ENCODE measurements at regions not wholly inside any gene's neighbourhood (a gene's known extent, or its start where the extent isn't known, plus 50 kb on each side); places are given as distances from the start of the nearest gene placed in this dataset.
"Not testable (repeated sequence)": the region's sequence is repeated elsewhere in the genome, so short reads cannot be mapped to it uniquely, and the experiment has no call there.

- not testable (repeated sequence) for DNase-seq (ENCODE audit: insufficient read length, low spot score); FAIRE-seq
Observed at GRCh38 chr19:34620134-34620533, 56.8 kb downstream of the SCGB2B2 start.

GRCh38 chr19:34618410-34618809, 58.5 kb downstream of the SCGB2B2 start:
- TF ChIP-seq POU2F2 (IDR thresholded peaks at IDR 0.05; ENCODE audit: low read depth, low read length): no peak
- TF ChIP-seq POLR2A (IDR thresholded peaks at IDR 0.05; ENCODE audit: low read depth, low read length): no peak
- no peak for TF ChIP-seq POLR2AphosphoS5 (IDR thresholded peaks at IDR 0.05; ENCODE audit: low read depth, low read length)
- TF ChIP-seq TAF1 (IDR thresholded peaks at IDR 0.05; ENCODE audit: low read depth, low read length): no peak
- no peak for TF ChIP-seq SPI1 (IDR thresholded peaks at IDR 0.05; ENCODE audit: low read depth, low read length)
- TF ChIP-seq PAX5 (IDR thresholded peaks at IDR 0.05; ENCODE audit: insufficient read depth, low read length, severe bottlenecking): no peak
- DNase-seq (ENCODE audit: insufficient read length, low spot score): no peak
- no peak for FAIRE-seq

- DNase-seq (ENCODE audit: insufficient read length, low spot score); FAIRE-seq: not testable (repeated sequence)
Observed at GRCh38 chr19:34617996-34618395, 59.0 kb downstream of the SCGB2B2 start.

GRCh38 chr19:34603003-34603402, 74.0 kb downstream of the SCGB2B2 start:
- TF ChIP-seq PAX5 (IDR thresholded peaks at IDR 0.05; ENCODE audit: insufficient read depth, low read length, severe bottlenecking) (no peak), POLR2A (IDR thresholded peaks at IDR 0.05; ENCODE audit: low read depth, low read length) (no peak), POLR2AphosphoS5 (IDR thresholded peaks at IDR 0.05; ENCODE audit: low read depth, low read length) (no peak), TAF1 (IDR thresholded peaks at IDR 0.05; ENCODE audit: low read depth, low read length) (no peak), POU2F2 (IDR thresholded peaks at IDR 0.05; ENCODE audit: low read depth, low read length) (no peak), SPI1 (IDR thresholded peaks at IDR 0.05; ENCODE audit: low read depth, low read length) (no peak)
- FAIRE-seq (no peak), DNase-seq (ENCODE audit: insufficient read length, low spot score) (no peak)

GRCh38 chr19:34601071-34601470, 75.9 kb downstream of the SCGB2B2 start:
- no peak for DNase-seq (ENCODE audit: insufficient read length, low spot score)
- TF ChIP-seq PAX5 (IDR thresholded peaks at IDR 0.05; ENCODE audit: insufficient read depth, low read length, severe bottlenecking): no peak
- no peak for TF ChIP-seq TAF1 (IDR thresholded peaks at IDR 0.05; ENCODE audit: low read depth, low read length)
- no peak for TF ChIP-seq SPI1 (IDR thresholded peaks at IDR 0.05; ENCODE audit: low read depth, low read length)
- no peak for TF ChIP-seq POLR2AphosphoS5 (IDR thresholded peaks at IDR 0.05; ENCODE audit: low read depth, low read length)
- no peak for TF ChIP-seq POLR2A (IDR thresholded peaks at IDR 0.05; ENCODE audit: low read depth, low read length)
- FAIRE-seq: no peak

- DNase-seq (ENCODE audit: insufficient read length, low spot score) (no peak), FAIRE-seq (no peak)
- TF ChIP-seq POU2F2 (IDR thresholded peaks at IDR 0.05; ENCODE audit: low read depth, low read length): no peak
- no peak for TF ChIP-seq PAX5 (IDR thresholded peaks at IDR 0.05; ENCODE audit: insufficient read depth, low read length, severe bottlenecking)
- TF ChIP-seq SPI1 (IDR thresholded peaks at IDR 0.05; ENCODE audit: low read depth, low read length): no peak
- no peak for TF ChIP-seq TAF1 (IDR thresholded peaks at IDR 0.05; ENCODE audit: low read depth, low read length)
- TF ChIP-seq POLR2AphosphoS5 (IDR thresholded peaks at IDR 0.05; ENCODE audit: low read depth, low read length): no peak
- TF ChIP-seq POLR2A (IDR thresholded peaks at IDR 0.05; ENCODE audit: low read depth, low read length): no peak
Observed at GRCh38 chr19:34600366-34600765, 76.6 kb downstream of the SCGB2B2 start.

- TF ChIP-seq POU2F2 (IDR thresholded peaks at IDR 0.05; ENCODE audit: low read depth, low read length): no peak
- TF ChIP-seq TAF1 (IDR thresholded peaks at IDR 0.05; ENCODE audit: low read depth, low read length): no peak
- no peak for TF ChIP-seq SPI1 (IDR thresholded peaks at IDR 0.05; ENCODE audit: low read depth, low read length)
- no peak for TF ChIP-seq PAX5 (IDR thresholded peaks at IDR 0.05; ENCODE audit: insufficient read depth, low read length, severe bottlenecking)
- TF ChIP-seq POLR2A (IDR thresholded peaks at IDR 0.05; ENCODE audit: low read depth, low read length): no peak
- TF ChIP-seq POLR2AphosphoS5 (IDR thresholded peaks at IDR 0.05; ENCODE audit: low read depth, low read length): no peak
- FAIRE-seq (no peak), DNase-seq (ENCODE audit: insufficient read length, low spot score) (no peak)
Observed at GRCh38 chr19:34598217-34599155, 78.5 kb downstream of the SCGB2B2 start.

GRCh38 chr19:34597596-34597995, 79.4 kb downstream of the SCGB2B2 start:
- DNase-seq (ENCODE audit: insufficient read length, low spot score): no peak
- TF ChIP-seq PAX5 (IDR thresholded peaks at IDR 0.05; ENCODE audit: insufficient read depth, low read length, severe bottlenecking) (no peak), POLR2AphosphoS5 (IDR thresholded peaks at IDR 0.05; ENCODE audit: low read depth, low read length) (no peak), POU2F2 (IDR thresholded peaks at IDR 0.05; ENCODE audit: low read depth, low read length) (no peak), POLR2A (IDR thresholded peaks at IDR 0.05; ENCODE audit: low read depth, low read length) (no peak), SPI1 (IDR thresholded peaks at IDR 0.05; ENCODE audit: low read depth, low read length) (no peak), TAF1 (IDR thresholded peaks at IDR 0.05; ENCODE audit: low read depth, low read length) (no peak)
- FAIRE-seq: no peak

- FAIRE-seq: no peak
- TF ChIP-seq SPI1 (IDR thresholded peaks at IDR 0.05; ENCODE audit: low read depth, low read length) (no peak), POU2F2 (IDR thresholded peaks at IDR 0.05; ENCODE audit: low read depth, low read length) (no peak), TAF1 (IDR thresholded peaks at IDR 0.05; ENCODE audit: low read depth, low read length) (no peak), PAX5 (IDR thresholded peaks at IDR 0.05; ENCODE audit: insufficient read depth, low read length, severe bottlenecking) (no peak), POLR2AphosphoS5 (IDR thresholded peaks at IDR 0.05; ENCODE audit: low read depth, low read length) (no peak), POLR2A (IDR thresholded peaks at IDR 0.05; ENCODE audit: low read depth, low read length) (no peak)
Observed at GRCh38 chr19:34596989-34597388, 80.0 kb downstream of the SCGB2B2 start.

GRCh38 chr19:34596115-34596514, 80.8 kb downstream of the SCGB2B2 start:
- FAIRE-seq: no peak
- TF ChIP-seq POLR2AphosphoS5 (IDR thresholded peaks at IDR 0.05; ENCODE audit: low read depth, low read length) (no peak), POU2F2 (IDR thresholded peaks at IDR 0.05; ENCODE audit: low read depth, low read length) (no peak), PAX5 (IDR thresholded peaks at IDR 0.05; ENCODE audit: insufficient read depth, low read length, severe bottlenecking) (no peak), SPI1 (IDR thresholded peaks at IDR 0.05; ENCODE audit: low read depth, low read length) (no peak), POLR2A (IDR thresholded peaks at IDR 0.05; ENCODE audit: low read depth, low read length) (no peak), TAF1 (IDR thresholded peaks at IDR 0.05; ENCODE audit: low read depth, low read length) (no peak)
- DNase-seq (ENCODE audit: insufficient read length, low spot score): no peak

More at GRCh38 chr19:34596989-34597388, 80.0 kb downstream of the SCGB2B2 start:
- DNase-seq (ENCODE audit: insufficient read length, low spot score): no peak

Data from GM12891 (cell line).